Colonic mucosa (tissue), 4 donors: ENCODE measurements at regions not wholly inside any gene's neighbourhood (a gene's known extent, or its start where the extent isn't known, plus 50 kb on each side); places are given as distances from the start of the nearest gene placed in this dataset.

Experiments
- DNase-seq: peaks from one replicate; pipeline ENCODE4 v3.0.0-alpha.2; 2020
- H3K27ac ChIP-seq: fragments of 200-600 bp; one replicate; pipeline ENCODE4 v1.8.0; 2021
- H3K27me3 ChIP-seq: fragments of 200-600 bp; one replicate; pipeline ENCODE4 v1.8.0; 2021
- H3K36me3 ChIP-seq: fragments of 200-600 bp; one replicate; pipeline ENCODE4 v1.8.0; 2021
- H3K4me1 ChIP-seq: fragments of 200-600 bp; one replicate; pipeline ENCODE4 v1.8.0; 2021; ENCODE audit warnings: mild to moderate bottlenecking
- H3K4me3 ChIP-seq: fragments of 200-600 bp; one replicate; pipeline ENCODE4 v1.8.0; 2021
- H3K9ac ChIP-seq, 2 donors: one replicate each; pipeline ENCODE4 v1.7.0; 2013; ENCODE audit warnings: control low read depth in 2 of 2, low read depth in 2 of 2, low read length in 2 of 2
- H3K9me3 ChIP-seq: fragments of 200-600 bp; one replicate; pipeline ENCODE4 v1.8.0; 2021
- CTCF ChIP-seq: fragments of 200-600 bp; IDR thresholded peaks from one replicate; pipeline ENCODE4 v1.8.0; 2022; ENCODE audit warnings: antibody characterized with exemption, mild to moderate bottlenecking
- intact Hi-C: fragments of 100-400 bp; cut with DNase I; formaldehyde crosslinking; loops from one replicate; pipeline ENCODE4 v1.14.1; 2022
- donor health status: healthy.
- donor health status: DM: no; HTN: no; CAD: no.
- donor health status: DM: no; HTN: no; CAD: no.

DNA sequence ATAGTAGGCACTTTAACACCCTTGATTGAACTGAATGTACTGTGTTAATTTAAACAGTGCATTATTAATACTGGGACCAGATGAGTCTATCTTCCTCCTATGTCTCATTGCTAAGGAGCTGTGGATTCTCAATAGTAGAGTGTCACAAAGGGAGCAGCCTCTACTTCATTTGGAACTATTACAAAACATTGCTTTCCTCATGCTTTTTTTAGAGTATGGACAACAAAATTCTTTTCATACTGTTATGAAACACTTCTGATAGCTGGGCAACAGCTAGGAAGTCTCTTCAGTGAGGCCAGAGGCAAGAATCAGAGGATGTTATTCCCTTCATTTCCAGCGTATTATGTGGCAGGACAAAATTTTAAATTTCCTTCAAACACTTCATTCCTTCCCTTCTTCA, 160.8 kb downstream of the FBXO8 start:
- H3K9ac ChIP-seq = no peak overlapping the region

DNA sequence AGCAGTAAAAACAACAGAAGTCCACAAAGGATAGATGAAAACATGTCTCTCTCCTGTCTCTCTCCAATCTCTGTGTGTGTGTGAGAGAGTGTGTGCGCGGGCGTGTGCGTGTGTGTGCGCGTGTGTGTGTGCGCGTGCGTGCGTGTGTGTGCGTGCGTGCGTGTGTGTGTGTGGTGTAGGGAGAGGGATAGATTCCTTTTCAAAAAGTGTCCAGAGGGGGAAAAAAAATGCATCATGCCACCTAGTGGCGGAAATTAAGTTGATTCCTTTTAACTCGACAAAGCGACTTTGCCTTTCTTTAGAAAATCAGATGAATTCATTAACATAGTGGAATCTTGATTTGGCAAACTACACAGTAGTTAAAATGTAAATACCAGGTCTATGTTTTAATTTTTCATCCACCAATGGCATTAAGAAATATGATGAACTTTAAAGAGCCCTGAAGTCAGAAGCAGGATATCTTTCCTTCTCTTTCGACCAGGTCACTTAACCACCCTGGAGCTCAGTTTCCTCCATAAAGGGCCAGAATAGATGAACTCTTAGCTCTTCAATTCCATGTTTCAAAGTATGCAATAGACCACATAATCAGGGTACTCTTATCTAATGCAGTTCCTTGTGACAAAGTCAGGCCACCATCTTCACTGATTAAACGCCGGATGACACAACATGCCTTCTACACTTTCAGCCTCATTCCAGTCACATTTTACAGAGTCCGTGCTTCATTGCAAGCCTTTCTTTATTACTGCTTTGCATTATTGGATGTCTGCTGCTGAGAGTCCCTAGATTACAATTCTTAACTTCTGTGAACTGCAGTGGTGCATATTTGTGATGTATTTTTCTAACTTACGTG, 162.8 kb downstream of the FBXO8 start:
- Histone ChIP-seq H3K4me3 (no peak overlapping the region), H3K27ac (no peak overlapping the region), H3K9me3 (no peaks in the 10 kb centered on the region), H3K36me3 (no peaks in the 10 kb centered on the region), H3K9ac (no peak overlapping the region), H3K4me1 (no peaks in the 10 kb centered on the region), H3K27me3 (no peaks in the 10 kb centered on the region)
- DNase-seq = peak; percentile 42
- peak; percentile 27 for TF ChIP-seq CTCF
- intact Hi-C loops = no loop called here

More for the DNA sequence above, 160.8 kb downstream of the FBXO8 start:
- no peak overlapping the region for H3K4me3 ChIP-seq
- no peak for TF ChIP-seq CTCF
- H3K27me3 ChIP-seq = no peaks in the 10 kb centered on the region
- no peaks in the 10 kb centered on the region for H3K4me1 ChIP-seq
- H3K27ac ChIP-seq = no peak overlapping the region
- H3K9me3 ChIP-seq = no peaks in the 10 kb centered on the region
- H3K36me3 ChIP-seq = no peaks in the 10 kb centered on the region
- DNase-seq = no peak
- intact Hi-C loops = no loop called here

GRCh38 chr4:174119830-174120229, 163.6 kb downstream of the FBXO8 start:
- H3K4me3 ChIP-seq = no peak overlapping the region
- no peak for DNase-seq
- TF ChIP-seq CTCF = no peak
- H3K27ac ChIP-seq = no peak overlapping the region
- no peaks in the 10 kb centered on the region for H3K36me3 ChIP-seq
- intact Hi-C loops = loop anchor here (2.0 kb wide), 1 partner anchor 613 kb away; no protein-coding TSS in a partner anchor
- no peaks in the 10 kb centered on the region for H3K9me3 ChIP-seq
- H3K9ac ChIP-seq = no peak overlapping the region
- H3K27me3 ChIP-seq = no peaks in the 10 kb centered on the region
- H3K4me1 ChIP-seq = no peaks in the 10 kb centered on the region

DNA sequence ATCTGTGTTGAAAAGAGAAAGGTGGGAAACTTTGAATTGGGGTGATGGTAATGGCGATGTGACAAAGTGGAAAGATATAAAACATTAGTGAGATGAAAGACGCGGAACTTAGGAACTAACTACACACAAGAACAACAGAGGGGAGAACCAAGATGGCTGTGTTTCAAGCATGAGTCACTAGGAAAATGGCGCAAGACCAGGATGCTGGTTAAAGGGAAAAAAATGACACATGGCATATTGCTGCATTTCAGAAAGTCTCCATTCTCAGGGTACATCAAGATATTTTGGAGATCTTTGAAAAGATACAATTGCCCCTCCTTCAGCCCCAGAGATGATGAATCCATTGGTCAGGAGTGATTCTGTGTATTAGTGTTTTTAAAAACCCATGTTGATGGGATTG, 164.4 kb downstream of the FBXO8 start:
- no peak for DNase-seq
- H3K4me3 ChIP-seq = no peak overlapping the region
- no peaks in the 10 kb centered on the region for H3K4me1 ChIP-seq
- H3K9ac ChIP-seq = no peak overlapping the region
- H3K27ac ChIP-seq = no peak overlapping the region
- no peaks in the 10 kb centered on the region for H3K27me3 ChIP-seq
- H3K36me3 ChIP-seq = no peaks in the 10 kb centered on the region
- no peak for TF ChIP-seq CTCF
- intact Hi-C loops = loop anchor here (2.0 kb wide), 1 partner anchor 612 kb away; no protein-coding TSS in a partner anchor
- H3K9me3 ChIP-seq = no peaks in the 10 kb centered on the region

GRCh38 chr4:174118171-174118570, 165.3 kb downstream of the FBXO8 start:
- Histone ChIP-seq H3K4me1 (no peaks in the 10 kb centered on the region), H3K9ac (no peak overlapping the region), H3K27me3 (no peaks in the 10 kb centered on the region), H3K27ac (no peak overlapping the region), H3K36me3 (no peaks in the 10 kb centered on the region), H3K4me3 (no peak overlapping the region), H3K9me3 (no peaks in the 10 kb centered on the region)
- TF ChIP-seq CTCF = no peak
- intact Hi-C loops = loop anchor here (2.0 kb wide), 1 partner anchor 611 kb away; no protein-coding TSS in a partner anchor
- no peak for DNase-seq
